ENCODE measurements at regions not wholly inside any gene's neighbourhood (a gene's known extent, or its start where the extent isn't known, plus 50 kb on each side); places are given as distances from the start of the nearest gene placed in this dataset.

GRCh38 chr4:27289704-27290103 is 429.1 kb downstream of the STIM2 start:
- TF ChIP-seq, protein P1, sequence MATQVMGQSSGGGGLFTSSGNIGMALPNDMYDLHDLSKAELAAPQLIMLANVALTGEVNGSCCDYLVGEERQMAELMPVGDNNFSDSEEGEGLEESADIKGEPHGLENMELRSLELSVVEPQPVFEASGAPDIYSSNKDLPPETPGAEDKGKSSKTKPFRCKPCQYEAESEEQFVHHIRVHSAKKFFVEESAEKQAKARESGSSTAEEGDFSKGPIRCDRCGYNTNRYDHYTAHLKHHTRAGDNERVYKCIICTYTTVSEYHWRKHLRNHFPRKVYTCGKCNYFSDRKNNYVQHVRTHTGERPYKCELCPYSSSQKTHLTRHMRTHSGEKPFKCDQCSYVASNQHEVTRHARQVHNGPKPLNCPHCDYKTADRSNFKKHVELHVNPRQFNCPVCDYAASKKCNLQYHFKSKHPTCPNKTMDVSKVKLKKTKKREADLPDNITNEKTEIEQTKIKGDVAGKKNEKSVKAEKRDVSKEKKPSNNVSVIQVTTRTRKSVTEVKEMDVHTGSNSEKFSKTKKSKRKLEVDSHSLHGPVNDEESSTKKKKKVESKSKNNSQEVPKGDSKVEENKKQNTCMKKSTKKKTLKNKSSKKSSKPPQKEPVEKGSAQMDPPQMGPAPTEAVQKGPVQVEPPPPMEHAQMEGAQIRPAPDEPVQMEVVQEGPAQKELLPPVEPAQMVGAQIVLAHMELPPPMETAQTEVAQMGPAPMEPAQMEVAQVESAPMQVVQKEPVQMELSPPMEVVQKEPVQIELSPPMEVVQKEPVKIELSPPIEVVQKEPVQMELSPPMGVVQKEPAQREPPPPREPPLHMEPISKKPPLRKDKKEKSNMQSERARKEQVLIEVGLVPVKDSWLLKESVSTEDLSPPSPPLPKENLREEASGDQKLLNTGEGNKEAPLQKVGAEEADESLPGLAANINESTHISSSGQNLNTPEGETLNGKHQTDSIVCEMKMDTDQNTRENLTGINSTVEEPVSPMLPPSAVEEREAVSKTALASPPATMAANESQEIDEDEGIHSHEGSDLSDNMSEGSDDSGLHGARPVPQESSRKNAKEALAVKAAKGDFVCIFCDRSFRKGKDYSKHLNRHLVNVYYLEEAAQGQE (IDR thresholded peaks at IDR 0.05; ENCODE audit: insufficient replicate concordance, low read depth) = no peak
- TF ChIP-seq, protein P2, sequence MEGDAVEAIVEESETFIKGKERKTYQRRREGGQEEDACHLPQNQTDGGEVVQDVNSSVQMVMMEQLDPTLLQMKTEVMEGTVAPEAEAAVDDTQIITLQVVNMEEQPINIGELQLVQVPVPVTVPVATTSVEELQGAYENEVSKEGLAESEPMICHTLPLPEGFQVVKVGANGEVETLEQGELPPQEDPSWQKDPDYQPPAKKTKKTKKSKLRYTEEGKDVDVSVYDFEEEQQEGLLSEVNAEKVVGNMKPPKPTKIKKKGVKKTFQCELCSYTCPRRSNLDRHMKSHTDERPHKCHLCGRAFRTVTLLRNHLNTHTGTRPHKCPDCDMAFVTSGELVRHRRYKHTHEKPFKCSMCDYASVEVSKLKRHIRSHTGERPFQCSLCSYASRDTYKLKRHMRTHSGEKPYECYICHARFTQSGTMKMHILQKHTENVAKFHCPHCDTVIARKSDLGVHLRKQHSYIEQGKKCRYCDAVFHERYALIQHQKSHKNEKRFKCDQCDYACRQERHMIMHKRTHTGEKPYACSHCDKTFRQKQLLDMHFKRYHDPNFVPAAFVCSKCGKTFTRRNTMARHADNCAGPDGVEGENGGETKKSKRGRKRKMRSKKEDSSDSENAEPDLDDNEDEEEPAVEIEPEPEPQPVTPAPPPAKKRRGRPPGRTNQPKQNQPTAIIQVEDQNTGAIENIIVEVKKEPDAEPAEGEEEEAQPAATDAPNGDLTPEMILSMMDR (IDR thresholded peaks at IDR 0.05; ENCODE audit: insufficient read depth, low read length) = no peak

All from HL-60 (cell line).